Right forelimb (tissue), 1 donor: ENCODE measurements at regions not wholly inside any gene's neighbourhood (a gene's known extent, or its start where the extent isn't known, plus 50 kb on each side); places are given as distances from the start of the nearest gene placed in this dataset.

Experiments
- DNase-seq: peaks from one replicate; pipeline ENCODE4 v3.0.0-alpha.2; 2018

DNA sequence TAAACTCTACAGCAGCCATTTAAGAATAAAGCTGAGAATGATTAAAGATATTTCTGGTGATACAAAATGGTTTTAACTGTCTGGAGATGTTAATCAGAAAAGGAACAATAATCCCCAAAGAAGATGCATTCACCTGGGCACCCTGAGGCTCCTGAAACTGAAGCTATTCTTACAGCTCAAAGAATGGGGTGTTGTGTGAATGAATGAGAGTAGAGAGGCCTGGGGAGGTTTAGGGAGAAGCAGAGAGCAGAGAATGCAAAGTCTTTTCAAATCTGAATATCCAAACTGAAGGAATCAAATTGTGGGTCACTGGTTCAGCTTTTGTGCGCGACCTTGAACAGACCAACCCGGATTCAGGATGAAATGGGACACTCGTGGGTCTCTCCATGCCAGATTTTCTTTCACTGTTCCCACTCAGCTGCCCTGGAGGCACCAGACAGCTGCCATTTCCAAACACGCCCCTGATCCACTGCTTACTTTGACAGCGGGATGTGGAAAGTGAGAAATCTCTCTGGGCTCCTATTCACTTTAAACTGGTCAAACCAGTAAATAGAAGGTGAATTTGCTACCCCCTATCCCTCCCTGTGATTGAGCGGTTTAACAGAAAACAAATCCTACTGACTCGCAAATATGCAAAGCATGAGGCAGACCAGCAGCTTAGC, 485.5 kb upstream of the THBS1 start:
- DNase-seq = no peak

DNA sequence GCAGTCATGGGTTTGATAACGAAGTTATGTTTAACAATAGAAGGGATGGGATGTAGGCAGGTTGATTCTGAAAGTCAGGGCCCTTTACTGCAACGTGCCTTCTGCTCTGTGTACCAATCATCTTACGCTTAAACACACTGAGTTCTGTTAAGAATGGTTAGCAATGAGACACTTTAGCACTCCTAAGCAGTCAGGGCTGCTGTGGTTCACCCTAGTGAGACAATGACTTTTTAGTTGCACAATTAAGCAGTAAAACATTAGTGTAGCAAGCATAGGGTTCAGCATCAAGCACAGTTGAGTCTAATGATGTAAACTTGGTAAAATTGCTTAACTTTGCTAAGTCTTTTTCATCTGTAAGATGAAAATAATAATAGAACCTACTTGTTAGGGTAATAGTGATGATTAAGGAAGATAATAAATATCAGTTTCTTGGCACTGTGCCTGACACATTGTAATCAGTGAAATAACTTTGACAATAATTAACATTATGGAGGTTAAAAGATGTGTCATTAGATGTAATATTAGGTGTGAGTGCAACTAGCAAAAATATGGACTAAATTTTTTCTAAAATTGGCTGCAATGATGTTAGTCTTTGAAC, 484.2 kb upstream of the THBS1 start:
- DNase-seq = no peak

DNA sequence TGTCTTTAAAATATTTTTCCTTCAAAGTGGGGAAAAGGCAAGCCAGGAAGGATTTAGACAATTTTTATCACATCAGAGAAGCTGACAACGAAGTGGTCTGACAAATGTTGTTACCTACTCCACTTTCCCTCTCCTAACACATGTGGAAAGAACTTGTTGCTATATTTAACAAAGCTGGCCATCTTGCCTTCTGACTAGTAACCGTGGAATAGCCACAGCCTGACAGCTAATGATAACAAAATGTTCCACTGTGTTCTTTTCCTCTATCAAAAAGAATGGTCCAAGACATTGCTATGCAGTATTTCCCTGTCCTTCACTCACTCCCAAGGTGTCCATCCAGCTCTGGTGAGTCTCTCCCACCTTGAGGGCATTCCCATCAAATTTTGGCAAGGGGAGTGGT, 481.4 kb upstream of the THBS1 start:
- DNase-seq = no peak

DNA sequence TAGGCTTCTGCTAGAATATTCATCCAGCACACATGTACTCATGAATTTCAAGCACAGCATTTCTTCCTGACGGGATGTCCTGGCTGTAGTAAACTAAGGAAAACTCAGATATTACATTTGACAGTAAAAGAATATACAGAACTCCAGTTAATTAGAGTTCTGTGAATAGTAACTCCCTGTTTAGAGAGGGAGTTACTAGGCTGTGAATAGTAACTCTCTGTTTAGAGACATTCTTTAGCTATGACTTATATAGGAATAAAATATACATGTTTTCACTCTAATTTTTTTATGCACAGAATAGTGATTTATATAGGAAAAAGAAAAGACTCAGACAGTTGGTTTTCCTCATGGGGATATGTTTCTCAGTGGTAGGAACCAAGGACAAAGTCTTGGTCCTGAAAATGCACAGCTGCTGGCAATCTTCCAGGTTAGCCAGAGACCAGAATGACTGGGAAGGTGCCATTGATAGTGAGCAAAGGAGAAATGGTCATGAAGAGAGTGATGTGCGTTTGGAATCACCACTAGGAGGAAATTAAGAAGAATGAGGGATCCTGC, 480.7 kb upstream of the THBS1 start:
- no peak for DNase-seq

DNA sequence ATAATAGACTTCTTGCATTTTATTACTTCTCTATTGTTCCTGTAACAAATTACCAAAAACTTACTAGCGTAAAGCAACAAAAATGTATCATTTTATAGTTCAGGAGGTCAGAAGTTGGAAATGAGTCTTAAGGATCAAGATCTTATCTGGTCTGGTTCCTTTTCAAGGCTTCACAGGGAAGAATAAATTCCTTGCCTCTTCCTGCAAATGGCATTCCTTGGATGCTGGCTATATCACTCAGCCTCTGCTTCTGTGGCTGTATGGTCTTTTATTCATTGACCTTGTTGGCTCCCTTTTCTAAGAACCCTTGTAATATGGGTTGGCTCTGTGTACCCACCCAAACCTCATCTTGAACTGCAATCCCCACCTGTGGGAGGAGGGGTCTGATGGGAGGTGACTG, 478.4 kb upstream of the THBS1 start:
- no peak for DNase-seq

DNA sequence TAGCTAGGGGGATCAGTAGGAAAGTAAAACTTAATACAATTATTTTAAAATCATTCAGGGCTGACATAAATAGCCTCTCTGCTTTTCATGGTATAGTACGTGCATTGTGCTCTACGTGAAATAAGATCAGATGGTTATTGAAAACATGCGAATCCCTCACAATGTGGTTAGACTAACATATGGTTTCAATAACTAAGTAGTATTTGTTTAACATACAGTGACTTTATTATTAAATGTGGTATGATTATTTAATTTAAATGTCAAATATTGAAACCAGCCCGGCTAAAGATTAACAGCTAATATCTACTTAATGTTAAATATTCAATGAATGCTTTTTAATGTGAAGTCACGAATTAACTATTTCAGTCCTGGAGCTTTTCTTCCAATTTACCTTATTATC, 473.9 kb upstream of the THBS1 start:
- DNase-seq = no peak

DNA sequence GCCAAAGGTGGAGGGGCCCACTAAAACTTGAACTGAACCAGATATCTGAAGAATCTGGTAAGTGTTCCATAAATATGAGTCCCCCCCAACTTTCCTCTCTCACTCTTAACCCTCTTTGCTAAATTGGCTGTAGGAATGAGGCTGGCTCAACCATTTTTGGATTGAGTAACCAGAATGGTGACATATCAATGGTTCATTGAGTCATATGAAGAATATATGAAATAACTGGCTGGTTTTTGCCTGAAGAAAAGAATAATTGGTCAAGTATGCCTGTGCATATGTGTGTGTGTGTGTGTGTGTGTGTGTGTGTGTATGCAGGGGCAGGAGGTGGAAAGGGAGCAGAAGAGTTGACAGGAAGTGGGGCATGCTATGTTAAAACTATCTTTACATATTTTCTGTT, 472.9 kb upstream of the THBS1 start:
- no peak for DNase-seq

DNA sequence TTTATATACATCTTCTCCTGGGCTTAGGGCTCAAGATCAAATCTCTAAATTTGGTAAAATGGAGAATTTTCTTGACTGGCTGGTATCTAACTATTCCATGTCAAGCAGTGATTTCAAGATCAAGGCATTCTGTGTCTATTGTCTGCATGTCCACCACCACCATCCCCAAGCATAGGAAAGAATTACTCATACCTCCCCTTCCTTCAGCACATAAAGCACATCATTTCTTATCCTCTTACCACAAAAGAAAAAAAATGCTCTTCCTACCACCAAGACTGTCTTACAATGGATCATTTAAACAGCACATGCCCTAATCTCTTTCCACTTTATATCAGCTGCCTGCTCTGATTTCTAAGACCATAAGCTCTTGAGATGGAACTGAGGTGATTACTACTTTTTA, 470.5 kb upstream of the THBS1 start:
- no peak for DNase-seq

DNA sequence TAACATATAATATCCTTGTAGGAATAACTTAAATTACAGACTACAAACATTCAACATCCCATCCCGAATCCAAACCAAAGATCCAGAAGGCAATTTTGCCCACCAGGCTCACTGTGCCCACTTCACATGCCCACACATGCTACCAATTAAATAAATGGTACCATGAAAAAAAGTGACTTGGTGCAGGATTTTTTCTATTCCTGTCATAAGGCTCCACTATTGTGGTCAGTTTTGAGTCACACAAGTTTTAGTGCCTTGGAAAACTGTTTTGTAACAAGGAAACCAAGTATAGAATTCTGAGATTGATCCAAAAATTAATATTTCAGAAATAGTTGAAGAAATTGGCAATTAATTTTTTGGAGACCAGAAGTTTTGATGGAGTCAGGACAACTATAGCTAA, 470.1 kb upstream of the THBS1 start:
- no peak for DNase-seq

DNA sequence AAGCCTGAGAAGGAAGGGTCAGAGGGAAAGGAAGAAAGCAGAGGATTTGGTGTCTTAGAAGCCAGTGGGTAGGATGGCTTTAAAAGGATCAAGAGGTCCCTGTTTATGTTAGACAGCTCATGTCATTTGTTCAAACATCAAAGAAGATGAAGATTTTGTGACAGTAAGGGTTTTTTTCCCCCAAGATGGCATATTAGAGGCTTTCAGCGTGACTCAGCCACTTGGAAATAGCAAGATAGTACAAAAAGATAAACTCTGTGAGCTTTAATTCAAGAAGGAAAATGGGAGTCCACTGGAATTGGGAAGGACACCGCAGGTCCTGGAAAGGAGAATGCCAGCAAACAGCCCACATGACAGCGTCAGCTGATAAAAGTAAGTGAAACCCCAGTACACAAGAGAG, 467.1 kb upstream of the THBS1 start:
- DNase-seq = no peak

DNA sequence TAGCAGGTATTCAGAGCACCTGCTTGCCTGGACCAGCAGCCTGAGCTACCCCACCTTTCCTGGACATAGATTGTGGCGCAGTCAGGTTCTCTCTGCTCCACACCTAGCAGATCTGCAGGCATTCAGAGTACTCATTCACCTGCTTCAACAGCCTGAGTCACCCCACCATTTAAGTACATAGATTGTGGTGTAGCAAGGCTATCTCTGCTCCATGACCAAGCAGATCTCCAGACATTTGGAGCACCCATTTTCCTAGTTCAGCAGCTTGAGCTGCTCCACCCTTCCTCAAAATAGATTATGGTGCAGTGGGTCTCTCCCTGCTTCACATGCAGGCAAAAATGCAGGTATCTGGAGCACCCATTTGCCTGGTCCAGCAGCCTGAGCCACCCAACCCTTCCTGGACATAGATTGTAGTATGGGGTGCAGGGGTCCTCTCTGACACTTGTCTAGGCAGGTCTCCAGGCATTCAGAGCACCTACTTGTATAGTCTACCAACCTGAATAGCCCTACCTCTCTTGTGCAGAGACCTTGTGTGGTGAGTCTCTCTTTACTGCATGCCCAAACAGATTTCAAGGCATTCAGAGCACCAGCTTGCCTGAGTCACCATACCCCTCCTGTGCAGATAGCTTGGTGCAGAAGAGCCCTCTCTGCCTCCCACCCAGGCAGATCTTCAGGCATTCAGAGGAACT, 466.0 kb upstream of the THBS1 start:
- DNase-seq = no peak

DNA sequence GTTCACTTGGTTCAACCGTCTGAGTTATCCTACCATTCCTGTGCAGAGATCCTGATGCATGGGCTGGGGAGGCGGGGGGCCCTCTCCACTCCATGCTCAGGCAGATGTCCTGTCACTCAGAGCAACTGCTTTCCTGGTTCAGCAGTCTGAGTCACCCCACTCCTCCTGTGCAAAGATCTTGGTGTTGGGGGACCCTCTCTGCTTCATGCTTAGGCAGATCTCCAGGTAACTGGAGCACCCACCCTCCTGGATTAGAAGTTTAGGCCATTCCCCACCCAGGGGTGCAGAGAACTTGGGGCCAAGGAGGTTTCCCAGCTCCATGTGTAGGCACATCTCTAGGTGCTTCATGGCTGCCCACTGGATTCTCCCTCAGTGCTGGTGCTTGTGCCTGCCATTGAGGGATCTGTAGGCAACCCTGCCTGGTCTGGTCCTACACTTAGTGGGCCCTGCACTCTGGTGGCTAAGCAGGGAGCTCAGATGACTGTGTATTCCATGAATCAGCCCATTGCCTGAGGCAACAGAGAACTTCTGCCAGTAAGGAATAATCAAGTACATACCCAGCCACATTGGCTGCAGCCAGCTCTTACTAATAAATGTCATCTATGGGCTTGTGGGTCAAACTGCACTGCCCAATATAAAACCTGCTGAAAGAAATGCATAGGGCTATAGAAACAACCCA, 465.4 kb upstream of the THBS1 start:
- DNase-seq = no peak

DNA sequence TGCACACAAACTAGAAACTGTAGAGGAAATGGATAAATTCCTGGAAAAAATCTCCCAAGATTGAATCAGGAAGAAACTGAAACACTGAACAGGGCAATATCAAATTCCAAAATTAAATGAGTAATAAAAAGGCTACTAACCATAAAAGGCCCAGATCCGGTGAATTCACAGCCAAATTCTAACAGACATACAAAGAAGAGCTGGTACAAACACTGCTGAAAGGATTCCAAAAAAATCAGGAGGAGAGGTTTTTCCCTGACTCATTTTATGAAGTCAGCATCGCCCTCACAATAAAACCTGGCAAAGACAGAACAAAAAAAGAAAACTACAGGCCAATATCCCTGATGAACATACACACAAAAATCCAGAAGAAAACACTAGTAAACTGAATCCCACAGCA, 462.4 kb upstream of the THBS1 start:
- DNase-seq = no peak

DNA sequence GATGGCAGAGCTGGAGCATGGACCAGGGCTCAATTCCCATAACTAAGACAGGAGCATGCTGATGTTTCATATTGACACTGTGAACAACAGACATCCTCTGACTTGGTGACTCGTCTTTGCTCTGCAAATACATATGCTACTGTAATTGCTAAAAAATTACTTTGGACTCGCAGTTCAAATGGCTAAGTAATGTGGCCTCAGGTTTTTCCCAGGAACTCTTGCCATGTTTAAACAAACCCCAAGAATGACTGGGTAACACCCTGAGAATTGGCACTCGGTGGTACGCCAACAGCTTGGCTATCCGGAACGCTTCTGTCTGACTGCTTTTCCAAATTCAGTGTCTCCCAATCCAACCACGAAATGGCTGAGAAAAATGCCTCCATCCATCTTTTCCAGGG, 456.7 kb upstream of the THBS1 start:
- DNase-seq = no peak

DNA sequence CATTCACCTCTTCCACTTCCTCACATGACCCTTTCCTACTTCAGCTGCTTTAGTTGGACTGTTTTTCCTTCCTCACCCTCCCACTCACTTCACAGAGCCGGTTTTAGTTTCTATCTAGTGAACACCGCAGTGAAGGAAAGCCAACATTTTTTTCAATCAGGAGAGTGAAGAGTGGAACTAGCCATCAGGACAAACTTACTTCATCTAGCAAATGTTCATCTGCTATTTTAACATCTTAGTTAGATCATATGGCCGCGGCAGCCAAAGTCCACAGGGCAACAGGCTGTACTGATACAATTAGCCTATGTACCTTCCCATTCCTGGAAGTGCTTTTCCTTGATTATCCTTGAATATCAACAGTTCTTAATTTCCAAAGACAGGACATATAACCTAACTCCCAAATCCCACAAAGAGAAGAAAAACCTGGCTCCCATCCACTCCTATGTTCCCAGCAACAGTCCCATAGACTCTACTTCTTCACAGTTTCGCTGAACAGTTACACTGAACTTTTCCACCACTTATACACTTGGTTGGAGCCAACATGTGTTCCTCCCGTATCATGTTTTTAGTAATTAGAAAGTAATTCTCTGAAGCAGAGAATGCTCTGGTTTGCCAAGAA, 456.2 kb upstream of the THBS1 start:
- peak; percentile 55 for DNase-seq

DNA sequence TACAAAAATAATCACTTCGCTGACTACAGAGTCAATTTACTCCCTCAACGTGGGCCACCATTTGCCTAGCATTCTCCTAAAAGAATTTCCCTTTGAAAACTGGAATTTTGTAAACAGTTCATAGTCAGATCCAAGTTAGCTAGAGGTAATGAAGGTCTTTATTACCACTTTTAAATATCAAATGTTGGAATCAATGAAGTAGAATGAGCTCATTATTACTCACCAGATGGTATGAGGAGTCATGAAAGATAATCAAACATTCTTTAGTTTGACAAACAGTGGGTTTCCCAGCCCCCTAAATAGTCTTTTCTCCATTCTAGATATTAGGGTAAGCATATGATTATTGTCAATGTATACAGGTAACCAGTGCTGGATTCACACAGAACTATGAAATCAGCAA, 455.7 kb upstream of the THBS1 start:
- no peak for DNase-seq

DNA sequence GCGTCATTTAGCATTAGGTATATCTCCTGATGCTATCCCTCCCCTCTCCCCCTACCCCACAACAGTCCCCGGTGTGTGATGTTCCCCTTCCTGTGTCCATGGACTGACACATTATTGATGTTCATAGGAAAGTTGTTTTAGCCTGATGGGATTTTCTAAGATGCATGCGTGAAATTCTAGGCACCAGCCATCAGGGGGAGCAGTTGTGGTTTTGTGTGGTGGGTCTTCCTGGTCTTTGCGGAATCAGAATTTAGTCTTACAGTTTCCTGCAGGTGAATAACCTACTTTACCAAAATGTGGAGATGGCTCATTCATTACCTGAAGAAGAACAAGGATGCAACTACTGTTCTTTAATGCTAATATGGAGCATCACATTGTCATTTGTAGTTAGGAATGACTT, 455.0 kb upstream of the THBS1 start:
- no peak for DNase-seq

DNA sequence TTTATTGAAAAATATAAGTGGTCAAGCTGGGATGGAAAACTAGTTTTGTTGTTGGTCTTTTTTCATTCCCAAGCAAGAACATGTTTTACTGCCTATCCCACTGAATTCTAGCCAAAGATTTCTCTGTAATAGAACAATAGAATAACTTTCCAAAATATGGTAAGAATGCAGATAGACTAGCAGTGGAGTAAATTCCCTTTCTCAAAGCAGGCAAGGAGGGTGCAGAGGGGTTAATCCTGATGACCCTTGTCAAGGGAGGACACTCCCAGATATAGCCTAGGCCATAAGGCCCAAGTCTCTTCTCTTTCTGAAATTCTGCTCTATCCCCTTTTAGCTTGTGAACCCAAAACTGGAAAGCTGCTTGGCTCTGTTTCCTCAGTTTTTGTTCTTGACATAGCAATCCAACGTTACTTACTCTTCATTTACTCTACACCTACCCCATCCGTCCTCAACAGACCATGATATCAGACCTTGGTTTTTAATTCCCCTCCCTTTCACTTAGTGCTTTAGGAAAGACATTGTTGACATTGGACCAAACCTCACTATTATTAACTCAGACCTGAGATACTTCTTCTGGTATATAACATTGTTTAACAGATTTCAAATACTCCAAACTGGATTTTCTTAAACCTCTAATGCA, 453.6 kb upstream of the THBS1 start:
- DNase-seq = no peak

DNA sequence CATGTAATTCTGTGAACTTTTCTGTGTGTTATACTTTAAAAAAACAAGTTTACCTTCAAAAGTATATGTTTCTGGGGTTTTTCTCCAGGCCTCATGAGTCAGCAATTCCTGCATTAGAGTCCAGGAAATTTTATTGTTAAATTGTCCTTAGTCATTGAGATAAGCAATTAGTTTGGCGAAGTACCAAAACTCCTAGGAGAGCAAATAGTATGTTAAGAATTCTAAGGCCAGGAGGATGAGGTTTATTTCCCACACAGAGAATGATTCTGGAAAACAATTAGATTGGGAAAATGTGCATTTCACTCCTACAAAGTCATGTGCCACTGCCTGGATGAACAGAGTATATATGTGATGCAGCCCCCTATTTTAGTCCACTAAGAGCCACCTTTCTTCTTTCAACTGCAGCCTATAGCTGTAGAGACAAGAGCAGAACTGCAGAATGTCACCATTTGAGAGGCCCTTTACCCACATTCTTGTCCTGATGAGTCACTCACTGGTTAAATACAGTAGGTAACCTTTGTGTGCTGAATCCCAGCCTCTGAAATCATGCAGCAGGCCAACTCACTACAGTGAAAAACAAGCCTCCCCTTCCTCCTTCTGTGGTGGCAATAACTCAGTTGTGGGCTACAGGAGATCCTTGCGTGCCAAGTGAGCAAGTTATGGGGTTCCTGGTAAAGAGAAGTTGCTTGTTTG, 452.8 kb upstream of the THBS1 start:
- DNase-seq = no peak

DNA sequence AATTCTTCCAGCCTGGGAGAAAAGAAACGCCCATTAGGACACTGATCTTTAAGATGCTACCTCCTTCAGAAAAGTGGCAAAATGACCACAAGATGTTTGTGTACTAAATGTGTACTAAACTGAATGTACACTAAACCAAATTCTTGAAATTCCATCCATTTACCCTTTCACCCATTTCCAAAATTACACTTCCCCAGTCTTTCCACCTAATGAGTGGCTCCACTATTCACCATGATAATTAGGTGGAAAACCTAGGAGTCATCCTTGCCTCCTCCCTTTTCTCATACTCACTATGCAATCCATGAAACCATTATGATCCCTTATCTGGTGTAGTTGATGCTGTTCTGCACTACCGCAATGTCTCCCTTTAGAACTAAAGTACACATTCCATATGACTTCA, 452.1 kb upstream of the THBS1 start:
- no peak for DNase-seq

DNA sequence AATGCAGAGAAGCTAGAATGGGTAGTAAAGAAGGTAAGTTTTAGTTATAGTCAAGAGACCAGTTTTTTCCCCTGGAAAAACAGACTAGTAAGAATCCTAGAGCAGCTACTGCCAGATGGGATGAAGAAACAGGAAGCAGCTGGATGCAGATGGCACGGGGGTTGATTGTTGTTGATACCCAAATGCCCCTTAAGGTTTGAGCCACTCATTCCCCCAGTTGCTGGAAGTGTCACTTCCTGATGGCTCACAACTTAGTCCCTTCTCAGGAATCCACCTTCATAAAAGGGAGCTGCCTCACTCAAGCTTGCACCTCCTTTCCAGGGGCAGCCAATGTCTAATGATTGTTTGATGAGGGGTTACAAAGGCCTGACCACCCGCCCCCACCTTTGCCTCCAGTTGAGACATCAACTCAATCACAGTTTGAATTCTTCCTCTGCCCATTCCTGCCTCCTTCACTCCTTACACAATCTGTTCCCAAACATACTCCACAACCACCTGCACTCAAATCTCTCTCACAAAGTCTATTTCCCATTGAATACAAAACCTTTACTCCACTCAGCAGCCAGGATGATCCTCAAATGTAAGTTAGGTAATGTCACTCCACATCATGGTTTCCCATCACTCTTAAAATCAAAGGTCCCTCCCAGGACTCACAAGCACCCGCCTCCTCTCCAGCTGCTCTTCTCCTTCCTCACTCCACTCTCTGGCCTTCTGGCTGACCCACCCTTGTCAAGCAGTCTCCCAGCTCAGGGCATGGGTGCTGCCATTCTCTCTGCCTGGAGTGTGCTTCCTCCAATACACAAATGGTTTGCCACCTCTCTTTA, 450.1 kb upstream of the THBS1 start:
- no peak for DNase-seq
